ENCODE measurements at regions not wholly inside any gene's neighbourhood (a gene's known extent, or its start where the extent isn't known, plus 50 kb on each side); places are given as distances from the start of the nearest gene placed in this dataset.

GRCh38 chr5:155655569-155655968, 642.0 kb downstream of the KIF4B start (continued):
- TF ChIP-seq ZNF532 (CRISPR knock-in tag; IDR thresholded peaks at IDR 0.05; ENCODE audit: borderline replicate concordance) (no peak), NFE2L1 (CRISPR knock-in tag; IDR thresholded peaks at IDR 0.05) (no peak), MLX (CRISPR knock-in tag; IDR thresholded peaks at IDR 0.05) (no peak), PREB (CRISPR knock-in tag; IDR thresholded peaks at IDR 0.05; ENCODE audit: borderline replicate concordance) (no peak), GABPB1 (CRISPR knock-in tag; IDR thresholded peaks at IDR 0.05) (no peak), TP53 (CRISPR knock-in tag; IDR thresholded peaks at IDR 0.05) (no peak), ZBTB21 (CRISPR knock-in tag; IDR thresholded peaks at IDR 0.05; ENCODE audit: borderline replicate concordance) (no peak)

GRCh38 chr5:155661859-155662258, 648.3 kb downstream of the KIF4B start:
- no peak overlapping the region for H3K27ac Mint-ChIP-seq
- no peaks in the 10 kb centered on the region for H3K9me3 Mint-ChIP-seq
- ChIA-PET CTCF (no interaction called here), POLR2A (no interaction called here)
- H3K36me3 Mint-ChIP-seq = no peaks in the 10 kb centered on the region
- H3K4me3 Mint-ChIP-seq = no peak overlapping the region
- peaks cover 7% of the 10 kb centered on the region for H3K27me3 Mint-ChIP-seq (ENCODE audit: low read depth)
- DNase-seq (ENCODE audit: low spot score) = no peak
- TF ChIP-seq JUN (CRISPR knock-in tag; IDR thresholded peaks at IDR 0.05) (no peak), ZNF423 (CRISPR knock-in tag; IDR thresholded peaks at IDR 0.05) (no peak), ZNF317 (CRISPR knock-in tag; IDR thresholded peaks at IDR 0.05; ENCODE audit: borderline replicate concordance, low read depth) (no peak), ZBTB21 (CRISPR knock-in tag; IDR thresholded peaks at IDR 0.05; ENCODE audit: borderline replicate concordance) (no peak)
- ATAC-seq = no peak
- H3K4me1 Mint-ChIP-seq = no peaks in the 10 kb centered on the region

- Mint-ChIP-seq H3K36me3 (no peaks in the 10 kb centered on the region), H3K4me3 (no peak overlapping the region), H3K9me3 (no peaks in the 10 kb centered on the region), H3K4me1 (no peaks in the 10 kb centered on the region), H3K27ac (no peak overlapping the region), H3K27me3 (ENCODE audit: low read depth) (peaks cover 7% of the 10 kb centered on the region)
- ChIA-PET POLR2A (no interaction called here), CTCF (interaction anchor here (0.7 kb wide), 1 partner anchor 35 kb away, joined by 4 read pairs; no protein-coding TSS in a partner anchor)
- ATAC-seq (no peak), DNase-seq (ENCODE audit: low spot score) (no peak)
- no peak for TF ChIP-seq ZSCAN18 (CRISPR knock-in tag; IDR thresholded peaks at IDR 0.05)
- no peak for TF ChIP-seq HMGXB4 (CRISPR knock-in tag; IDR thresholded peaks at IDR 0.05)
- no peak for TF ChIP-seq ZBTB21 (CRISPR knock-in tag; IDR thresholded peaks at IDR 0.05; ENCODE audit: borderline replicate concordance)
- TF ChIP-seq ESRRA (CRISPR knock-in tag; IDR thresholded peaks at IDR 0.05; ENCODE audit: borderline replicate concordance) = no peak
- no peak for TF ChIP-seq ZNF416 (CRISPR knock-in tag; IDR thresholded peaks at IDR 0.05)
- no peak for TF ChIP-seq NR2C2 (CRISPR knock-in tag; IDR thresholded peaks at IDR 0.05)
- TF ChIP-seq JAZF1 (CRISPR knock-in tag; IDR thresholded peaks at IDR 0.05) = no peak
- no peak for TF ChIP-seq JUN (CRISPR knock-in tag; IDR thresholded peaks at IDR 0.05)
- no peak for TF ChIP-seq TEAD4 (CRISPR knock-in tag; IDR thresholded peaks at IDR 0.05)
- TF ChIP-seq ZBTB43 (CRISPR knock-in tag; IDR thresholded peaks at IDR 0.05) = no peak
- no peak for TF ChIP-seq MXD4 (CRISPR knock-in tag; IDR thresholded peaks at IDR 0.05; ENCODE audit: borderline replicate concordance)
- TF ChIP-seq ATF3 (CRISPR knock-in tag; conservative IDR thresholded peaks at IDR 0.05) = no peak
- no peak for TF ChIP-seq ZNF219 (CRISPR knock-in tag; IDR thresholded peaks at IDR 0.05; ENCODE audit: borderline replicate concordance)
These were observed 651.8 kb downstream of the KIF4B start for GRCh38 chr5:155665361-155665760.
